DOHH2 (cell line): ENCODE measurements at regions not wholly inside any gene's neighbourhood (a gene's known extent, or its start where the extent isn't known, plus 50 kb on each side); places are given as distances from the start of the nearest gene placed in this dataset.

ENCODE experiments used
- CTCF ChIP-seq: fragments of 200-600 bp; sonication (generic); IDR thresholded peaks from one replicate; pipeline ENCODE4 v1.5.1; 2014; ENCODE audit warnings: antibody characterized with exemption, mild to moderate bottlenecking, low read depth, low read length; ENCODE audit not compliant: poor library complexity, severe bottlenecking
- EZH2phosphoT487 ChIP-seq: fragments of 200-600 bp; sonication (generic); IDR thresholded peaks from 2 replicates; pipeline ENCODE4 v1.6.1; 2017; ENCODE audit warnings: borderline replicate concordance, mild to moderate bottlenecking, antibody characterized with exemption, low read length, moderate library complexity, mixed read lengths

DNA sequence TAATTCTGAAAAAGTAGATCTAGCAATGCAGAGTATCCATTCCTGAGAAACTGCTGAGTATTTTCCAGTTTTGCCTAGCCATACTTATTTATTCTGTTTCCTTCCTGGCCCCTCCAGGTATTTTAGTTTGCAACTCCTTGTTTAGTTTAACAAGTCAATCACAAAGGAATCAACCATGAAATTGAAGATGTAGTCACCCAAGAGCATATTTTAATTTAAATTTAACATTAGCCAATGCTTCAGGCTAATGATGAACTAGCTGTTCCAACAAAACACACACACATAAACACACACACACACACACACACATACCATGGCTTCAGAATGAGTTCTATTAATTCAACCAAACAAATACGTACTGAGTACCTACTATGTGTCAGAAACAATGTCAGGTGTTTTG lies 332.8 kb upstream of the ERCC4 start:
- TF ChIP-seq CTCF = no peak
- TF ChIP-seq EZH2phosphoT487 = no peak
